GM19397 (cell line): ENCODE measurements at regions not wholly inside any gene's neighbourhood (a gene's known extent, or its start where the extent isn't known, plus 50 kb on each side); places are given as distances from the start of the nearest gene placed in this dataset.
"Not testable (repeated sequence)": the region's sequence is repeated elsewhere in the genome, so short reads cannot be mapped to it uniquely, and the experiment has no call there.

ENCODE experiments used
- ATAC-seq: cut with Tn5 transposase; IDR thresholded peaks from one replicate; pipeline ENCODE4 v1.9.1; 2021; ENCODE audit warnings: mild to moderate bottlenecking, moderate library complexity; ENCODE audit not compliant: unreplicated experiment

GRCh38 chr17:37859451-37859850 is 64.8 kb upstream of the TBC1D3K start:
- ATAC-seq = no peak

DNA sequence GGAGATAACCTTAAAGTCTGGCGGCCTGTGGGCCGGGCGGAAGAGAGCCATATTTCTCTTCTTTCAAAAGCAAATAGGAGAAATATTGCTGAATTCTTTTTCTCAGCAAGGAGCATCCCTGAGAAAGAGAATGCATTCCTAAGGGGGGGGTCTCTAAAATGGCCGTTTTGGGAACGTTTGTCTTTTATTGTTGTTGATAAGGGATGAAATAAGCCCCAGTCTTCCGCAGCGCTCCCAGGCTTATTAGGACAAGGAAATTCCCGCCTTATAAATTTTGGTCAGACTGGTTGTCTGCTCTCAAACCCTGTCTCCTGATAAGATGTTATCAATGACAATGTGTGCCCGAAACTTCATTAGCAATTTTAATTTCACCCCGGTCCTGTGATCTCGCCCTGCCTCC is 65.8 kb upstream of the TBC1D3K start:
- ATAC-seq = not testable (repeated sequence)

DNA sequence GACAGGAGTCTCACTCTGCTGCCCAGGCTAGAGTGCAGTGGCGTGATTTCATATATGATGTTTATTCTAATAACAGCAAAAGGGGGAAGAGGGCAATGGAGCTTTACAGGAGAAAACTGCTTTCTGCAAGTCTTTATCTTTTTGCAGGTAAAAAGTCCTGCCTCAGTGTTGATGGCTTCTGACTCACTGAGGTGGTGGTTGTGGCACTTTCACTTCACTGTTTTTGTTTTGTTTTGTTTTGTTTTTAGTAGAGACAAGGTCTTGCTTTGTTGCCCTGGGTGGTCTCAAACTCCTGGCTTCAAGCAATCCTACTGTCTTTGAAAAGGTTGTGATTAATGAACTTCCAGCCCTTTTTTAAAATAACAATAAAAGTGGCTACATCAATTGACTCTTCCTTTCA is 68.0 kb upstream of the TBC1D3K start:
- no peak for ATAC-seq

DNA sequence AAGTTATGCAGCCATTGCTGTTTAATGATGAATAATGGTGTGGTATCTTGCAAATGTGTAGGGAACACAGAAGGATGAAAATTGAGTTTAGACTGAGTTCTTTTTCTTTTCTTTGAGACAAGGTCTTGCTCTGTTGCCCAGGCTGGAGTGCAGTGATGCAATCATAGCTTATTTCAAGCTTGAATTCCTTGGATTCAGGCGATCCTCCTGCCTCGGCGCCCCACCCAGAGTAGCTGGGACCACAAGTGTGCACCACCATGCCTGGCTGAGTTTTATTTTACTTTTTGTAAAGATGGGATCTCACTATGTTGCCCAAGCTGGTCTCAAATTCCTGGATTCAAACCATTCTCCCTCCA is 74.6 kb upstream of the TBC1D3K start:
- no peak for ATAC-seq

DNA sequence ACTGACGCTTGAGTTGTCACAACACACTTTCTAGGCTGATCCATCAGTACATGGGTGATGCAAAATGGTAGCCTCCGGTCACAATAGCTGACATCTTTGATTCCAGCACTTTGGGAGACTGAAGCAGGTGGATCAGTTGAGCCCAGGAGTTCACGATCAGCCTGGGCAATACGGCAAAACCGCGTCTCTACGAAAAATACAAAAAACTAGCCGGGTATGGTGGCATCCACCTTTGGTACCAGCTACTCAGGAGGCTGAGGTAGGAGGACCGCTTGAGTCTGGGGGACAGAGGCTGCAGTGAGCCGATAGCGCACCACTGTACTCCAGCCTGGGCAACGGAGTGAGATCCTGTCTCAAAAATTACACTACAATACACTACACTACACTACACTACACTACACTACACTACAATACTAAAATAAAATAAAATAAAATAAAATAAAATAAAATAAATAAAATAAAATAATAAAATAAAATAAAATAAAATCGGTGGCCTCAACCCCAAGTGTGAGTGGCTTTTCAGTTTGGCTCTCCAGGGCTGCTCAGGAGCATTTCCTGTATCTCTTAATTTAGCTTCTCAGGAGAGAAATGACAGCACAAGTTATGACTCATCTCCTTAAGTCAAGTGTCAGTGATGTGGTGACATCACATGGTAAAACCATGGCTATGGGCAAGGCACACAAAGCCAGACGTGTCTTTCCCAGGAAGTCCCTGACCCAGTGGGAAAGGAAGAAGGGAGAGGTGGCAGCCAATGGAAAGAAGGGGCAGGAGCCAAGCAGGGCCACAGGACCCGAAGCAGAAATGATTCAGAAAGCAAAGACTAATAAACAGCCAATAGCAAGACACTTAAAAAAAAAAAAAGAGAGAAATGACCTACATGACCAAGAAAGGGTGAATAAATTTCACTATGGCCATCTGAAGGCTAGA is 75.3 kb upstream of the TBC1D3K start:
- no peak for ATAC-seq

DNA sequence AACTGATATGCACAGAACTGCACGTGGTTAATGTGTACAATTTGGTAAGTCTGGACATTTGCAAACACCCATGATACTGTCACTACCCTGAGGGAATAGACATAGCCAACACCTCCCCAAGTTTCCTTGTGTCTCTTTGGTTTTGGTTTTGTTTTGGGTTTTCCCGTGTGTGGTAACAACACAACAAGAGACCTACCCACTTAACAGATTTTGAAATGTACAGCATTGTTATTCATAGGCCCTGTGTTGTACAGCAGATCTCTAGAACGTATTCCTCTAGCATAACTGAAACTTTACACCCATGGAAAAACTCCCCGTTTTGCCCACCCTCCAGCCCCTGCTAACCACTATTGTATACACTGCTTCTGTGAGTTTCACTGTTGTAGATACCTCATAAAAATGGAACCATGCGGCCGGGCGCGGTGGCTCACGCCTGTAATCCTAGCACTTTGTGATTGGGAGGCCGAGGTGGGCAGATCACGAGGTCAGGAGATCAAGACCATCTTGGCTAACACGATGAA is 76.3 kb upstream of the TBC1D3K start:
- no peak for ATAC-seq

- ATAC-seq = no peak
Measured at GRCh38 chr17:37847102-37847501, 77.1 kb upstream of the TBC1D3K start.

GRCh38 chr17:37844977-37845293 is 79.3 kb upstream of the TBC1D3K start:
- ATAC-seq = no peak

- peak; percentile 70 for ATAC-seq
Measured at GRCh38 chr17:37844158-37844976, 79.8 kb upstream of the TBC1D3K start.

- ATAC-seq = no peak
Measured at GRCh38 chr17:37842401-37842800, 81.8 kb upstream of the TBC1D3K start.

DNA sequence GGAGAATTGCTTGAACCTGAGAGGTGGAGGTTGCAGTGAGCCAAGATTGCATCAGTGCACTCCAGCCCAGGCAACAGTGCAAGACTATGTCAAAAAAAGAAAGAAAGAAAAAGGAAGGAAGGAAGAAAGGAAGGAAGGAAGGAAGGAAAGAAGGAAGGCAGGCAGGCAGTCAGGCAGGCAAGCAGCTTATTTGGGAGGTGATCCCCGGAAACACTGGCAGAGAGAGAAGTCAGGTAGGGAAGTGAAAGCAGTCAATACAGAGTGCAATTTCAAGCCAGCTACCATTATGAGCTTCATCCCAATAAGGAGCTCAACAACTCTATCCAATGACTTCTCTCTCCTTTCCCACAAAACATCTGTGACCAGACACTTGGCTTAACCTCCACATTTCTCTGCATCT is 83.0 kb upstream of the TBC1D3K start:
- no peak for ATAC-seq

GRCh38 chr17:37840576-37840975 is 83.6 kb upstream of the TBC1D3K start:
- no peak for ATAC-seq

DNA sequence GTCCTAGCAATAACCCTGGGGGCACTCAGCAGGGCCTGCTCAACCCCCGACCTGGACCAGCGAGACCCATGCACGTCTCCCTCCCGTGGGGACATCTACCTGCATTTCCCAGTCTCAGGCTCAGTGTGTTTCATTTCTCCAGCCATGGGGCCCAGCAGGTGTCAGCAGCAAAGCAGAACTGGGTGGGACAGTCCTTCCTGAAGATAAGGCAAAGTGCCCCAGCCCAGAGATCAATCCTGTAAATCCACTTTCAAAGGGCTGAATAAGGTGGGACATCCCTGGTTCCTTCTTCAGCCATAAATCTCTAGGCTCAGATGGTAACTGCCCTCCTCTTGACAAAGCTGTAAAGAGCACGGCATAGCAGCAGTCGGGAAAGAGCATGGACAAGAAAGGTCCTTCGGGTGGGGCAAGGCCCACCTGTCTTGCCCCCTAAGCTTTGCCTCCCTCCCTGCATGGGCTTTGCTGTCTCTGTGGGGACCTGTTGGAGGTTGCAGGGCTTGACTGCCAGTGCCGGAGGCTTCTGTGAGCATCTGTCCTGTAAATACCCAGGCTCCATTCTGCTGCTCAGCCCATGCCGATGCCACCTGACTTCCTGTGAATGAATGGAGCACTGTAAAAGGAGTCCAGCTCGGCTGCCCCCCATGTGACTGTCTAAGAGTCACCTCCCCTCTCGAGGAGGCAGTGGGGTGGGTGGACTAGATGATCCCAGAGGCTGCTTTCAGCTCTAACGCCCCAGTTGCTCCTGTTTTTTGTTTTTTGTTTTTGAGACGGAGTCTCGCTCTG is 84.8 kb upstream of the TBC1D3K start:
- no peak for ATAC-seq

DNA sequence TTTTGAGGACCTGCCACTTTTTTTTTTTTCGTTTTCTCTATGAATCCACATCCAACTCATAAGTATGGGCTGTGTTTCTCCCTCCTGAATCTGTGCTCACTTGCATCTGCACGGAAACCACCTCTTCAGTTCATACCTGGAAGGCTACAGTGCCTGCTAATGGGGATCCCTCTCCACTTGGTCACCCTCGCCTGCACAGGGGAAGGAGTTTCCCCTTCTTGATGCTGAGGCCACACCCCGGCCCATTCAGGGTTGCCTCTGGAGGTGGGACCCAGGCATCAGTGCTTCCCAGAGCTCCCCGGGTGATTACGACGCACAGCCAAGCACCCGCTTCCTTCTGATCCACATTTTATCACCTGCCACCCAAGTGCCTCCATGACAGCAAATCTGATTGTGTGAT is 85.9 kb upstream of the TBC1D3K start:
- ATAC-seq = no peak

- no peak for ATAC-seq
Measured at GRCh38 chr17:37836593-37836992, 87.6 kb upstream of the TBC1D3K start.

DNA sequence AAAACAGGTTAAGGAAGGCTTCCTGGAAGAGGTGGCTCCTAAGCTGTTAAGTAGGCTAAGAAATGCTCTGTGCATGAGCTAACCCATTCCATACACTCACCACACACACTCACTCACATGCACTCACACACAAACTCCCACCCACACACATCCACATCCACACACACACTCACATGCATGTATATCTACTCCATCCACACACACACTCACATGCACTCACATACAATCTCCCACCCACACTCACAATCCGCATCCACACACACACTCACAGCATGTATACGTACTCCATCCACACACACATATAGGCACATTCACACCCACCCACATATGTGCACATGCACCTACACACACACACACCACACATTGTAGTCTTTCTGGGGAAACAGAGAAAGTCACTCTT is 89.3 kb upstream of the HNF1B start:
- no peak for ATAC-seq

- no peak for ATAC-seq
Measured at GRCh38 chr17:37833237-37833859, 88.5 kb upstream of the HNF1B start.

DNA sequence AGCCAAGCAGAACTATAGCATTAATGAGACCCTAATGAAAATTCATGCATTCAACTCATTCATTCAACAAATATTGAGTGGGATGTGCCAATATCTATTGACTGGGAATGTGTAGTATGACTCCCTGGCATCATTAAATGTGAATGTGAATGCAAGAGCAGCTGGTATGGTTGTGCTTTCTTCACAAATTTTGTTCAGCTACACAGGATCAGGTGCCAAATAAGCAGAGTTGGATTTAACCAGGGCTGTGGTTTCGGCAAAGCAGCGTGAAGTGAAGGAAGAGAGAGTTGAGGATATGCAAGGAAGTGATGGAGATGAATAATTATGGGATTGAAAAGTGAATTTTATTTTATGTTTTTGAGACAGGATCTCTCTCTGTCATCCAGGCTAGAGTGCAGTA is 87.1 kb upstream of the HNF1B start:
- ATAC-seq = no peak

DNA sequence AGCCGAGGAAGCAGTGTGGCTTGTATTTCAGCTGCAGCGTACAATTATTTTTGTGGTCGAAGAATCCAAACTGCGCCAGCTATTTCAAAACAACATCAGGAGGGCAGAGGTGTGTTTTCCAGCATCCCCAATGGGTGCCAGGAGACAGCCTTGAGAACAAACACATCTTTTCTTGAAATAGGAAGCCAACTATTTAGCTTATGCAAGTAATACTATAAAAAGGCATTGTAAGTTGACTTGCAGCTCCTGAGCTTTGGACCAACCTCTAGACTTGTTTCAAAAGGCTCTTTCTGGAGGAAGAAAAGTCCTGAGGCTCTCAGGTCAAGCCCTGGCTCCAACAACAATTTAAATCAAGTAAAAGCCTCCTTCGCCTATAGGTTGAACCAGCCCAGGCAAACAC is 86.6 kb upstream of the HNF1B start:
- no peak for ATAC-seq

DNA sequence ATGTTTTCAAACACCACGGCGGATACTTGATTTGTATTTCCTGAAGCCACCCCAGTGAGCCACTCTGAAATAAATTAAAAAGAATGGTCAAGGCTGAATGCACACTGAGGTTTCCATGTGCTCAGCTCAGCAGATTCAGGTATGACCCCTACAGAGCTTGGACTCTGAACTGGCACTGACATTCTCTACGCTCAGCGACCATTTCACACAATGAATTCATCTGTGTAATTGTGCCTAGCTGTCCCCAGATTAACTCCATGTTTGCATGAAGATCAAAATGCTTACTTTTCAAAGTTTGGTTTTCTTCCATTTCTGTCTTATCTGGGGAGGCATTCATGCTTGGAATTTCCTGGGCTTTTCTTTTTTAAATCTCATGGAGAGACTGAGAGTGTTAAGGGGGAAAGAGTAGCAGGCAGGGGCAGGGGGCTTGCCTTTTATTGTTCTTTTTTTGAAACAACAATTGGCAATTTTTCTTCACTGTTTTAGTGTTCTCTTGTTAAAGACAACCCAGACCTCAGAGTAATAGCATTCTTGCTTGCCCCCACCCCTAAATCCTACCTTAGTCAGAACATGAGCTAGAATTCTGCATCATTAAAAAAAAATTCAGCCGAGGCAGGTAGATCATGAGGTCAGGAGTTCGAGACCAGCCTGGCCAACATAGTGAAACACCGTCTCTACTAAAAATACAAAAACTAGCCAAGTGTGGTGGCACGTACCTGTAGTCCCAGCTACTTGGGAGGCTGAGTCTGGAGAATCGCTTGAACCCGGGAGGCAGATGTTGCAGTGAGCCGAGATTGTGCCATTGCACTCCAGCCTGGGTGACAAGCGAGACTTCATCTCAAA is 85.5 kb upstream of the HNF1B start:
- ATAC-seq = peak; percentile 53
